HG03469 (cell line): ENCODE measurements at regions not wholly inside any gene's neighbourhood (a gene's known extent, or its start where the extent isn't known, plus 50 kb on each side); places are given as distances from the start of the nearest gene placed in this dataset.

Experiments
- ATAC-seq: cut with Tn5 transposase; IDR thresholded peaks from one replicate; pipeline ENCODE4 v1.9.1; 2021; ENCODE audit warnings: mild to moderate bottlenecking, moderate library complexity, moderate number of reproducible peaks; ENCODE audit not compliant: unreplicated experiment

- ATAC-seq: no peak
Measured at GRCh38 chr10:60728056-60728455, 50.2 kb upstream of the CDK1 start.

GRCh38 chr10:60726257-60726656 lies 52.0 kb upstream of the CDK1 start:
- ATAC-seq: no peak

GRCh38 chr10:60722623-60723022 lies 55.7 kb upstream of the CDK1 start:
- ATAC-seq: no peak

- ATAC-seq: no peak
Measured at GRCh38 chr10:60719721-60720120, 58.6 kb upstream of the CDK1 start.

GRCh38 chr10:60718886-60719285 lies 59.4 kb upstream of the CDK1 start:
- ATAC-seq: no peak

- peak; percentile 82 for ATAC-seq
Measured at GRCh38 chr10:60717852-60718251, 60.4 kb upstream of the CDK1 start.

GRCh38 chr10:60714233-60714632 lies 64.0 kb upstream of the CDK1 start:
- ATAC-seq: no peak

GRCh38 chr10:60711496-60711895 lies 66.8 kb upstream of the CDK1 start:
- ATAC-seq: no peak

- ATAC-seq: no peak
Measured at GRCh38 chr10:60710041-60710440, 68.2 kb upstream of the CDK1 start.

- no peak for ATAC-seq
Measured at GRCh38 chr10:60708666-60709065, 69.6 kb upstream of the CDK1 start.

- ATAC-seq: no peak
Measured at GRCh38 chr10:60707841-60708240, 70.4 kb upstream of the CDK1 start.

- ATAC-seq: no peak
Measured at GRCh38 chr10:60706146-60706545, 72.1 kb upstream of the CDK1 start.

GRCh38 chr10:60705376-60705775 lies 72.9 kb upstream of the CDK1 start:
- ATAC-seq: no peak

- ATAC-seq: no peak
Measured at GRCh38 chr10:60704471-60704870, 73.8 kb upstream of the CDK1 start.

GRCh38 chr10:60703266-60704041 lies 74.8 kb upstream of the CDK1 start:
- no peak for ATAC-seq

GRCh38 chr10:60687679-60688078 lies 90.6 kb upstream of the CDK1 start:
- no peak for ATAC-seq

- no peak for ATAC-seq
Measured at GRCh38 chr10:60684091-60684490, 94.2 kb upstream of the CDK1 start.

- no peak for ATAC-seq
Measured at GRCh38 chr10:60681103-60681502, 97.2 kb upstream of the CDK1 start.

- ATAC-seq: no peak
Measured at GRCh38 chr10:60679388-60679990, 98.8 kb upstream of the CDK1 start.

GRCh38 chr10:60678978-60679377 lies 99.3 kb upstream of the CDK1 start:
- ATAC-seq: no peak

GRCh38 chr10:60677531-60678129 lies 100.6 kb upstream of the CDK1 start:
- no peak for ATAC-seq

GRCh38 chr10:60675236-60675635 lies 103.0 kb upstream of the CDK1 start:
- ATAC-seq: no peak
